ENCODE measurements at regions not wholly inside any gene's neighbourhood (a gene's known extent, or its start where the extent isn't known, plus 50 kb on each side); places are given as distances from the start of the nearest gene placed in this dataset.

DNA sequence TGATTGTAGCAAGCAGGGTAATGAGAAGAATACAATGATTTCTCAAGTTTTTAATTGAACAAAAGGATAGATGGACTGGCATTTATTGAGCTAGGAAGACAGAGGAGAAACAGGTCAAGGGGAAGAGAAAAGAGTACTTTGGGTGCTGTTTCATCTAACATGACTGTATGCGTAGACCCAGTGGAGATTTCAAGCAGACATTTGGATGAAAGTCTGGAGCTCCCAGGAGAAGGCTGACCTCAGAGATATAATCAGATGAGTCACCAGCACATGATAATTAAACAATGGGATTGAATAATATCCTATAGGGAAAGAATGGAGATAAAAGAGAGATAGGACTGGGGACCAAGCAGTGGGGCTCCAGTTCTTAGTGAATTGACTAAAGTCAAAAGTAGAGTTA, 194.9 kb downstream of the ARRDC4 start (continued):
- TF ChIP-seq, protein P1, sequence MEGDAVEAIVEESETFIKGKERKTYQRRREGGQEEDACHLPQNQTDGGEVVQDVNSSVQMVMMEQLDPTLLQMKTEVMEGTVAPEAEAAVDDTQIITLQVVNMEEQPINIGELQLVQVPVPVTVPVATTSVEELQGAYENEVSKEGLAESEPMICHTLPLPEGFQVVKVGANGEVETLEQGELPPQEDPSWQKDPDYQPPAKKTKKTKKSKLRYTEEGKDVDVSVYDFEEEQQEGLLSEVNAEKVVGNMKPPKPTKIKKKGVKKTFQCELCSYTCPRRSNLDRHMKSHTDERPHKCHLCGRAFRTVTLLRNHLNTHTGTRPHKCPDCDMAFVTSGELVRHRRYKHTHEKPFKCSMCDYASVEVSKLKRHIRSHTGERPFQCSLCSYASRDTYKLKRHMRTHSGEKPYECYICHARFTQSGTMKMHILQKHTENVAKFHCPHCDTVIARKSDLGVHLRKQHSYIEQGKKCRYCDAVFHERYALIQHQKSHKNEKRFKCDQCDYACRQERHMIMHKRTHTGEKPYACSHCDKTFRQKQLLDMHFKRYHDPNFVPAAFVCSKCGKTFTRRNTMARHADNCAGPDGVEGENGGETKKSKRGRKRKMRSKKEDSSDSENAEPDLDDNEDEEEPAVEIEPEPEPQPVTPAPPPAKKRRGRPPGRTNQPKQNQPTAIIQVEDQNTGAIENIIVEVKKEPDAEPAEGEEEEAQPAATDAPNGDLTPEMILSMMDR (IDR thresholded peaks at IDR 0.05): no peak
- TF ChIP-seq, protein P2, sequence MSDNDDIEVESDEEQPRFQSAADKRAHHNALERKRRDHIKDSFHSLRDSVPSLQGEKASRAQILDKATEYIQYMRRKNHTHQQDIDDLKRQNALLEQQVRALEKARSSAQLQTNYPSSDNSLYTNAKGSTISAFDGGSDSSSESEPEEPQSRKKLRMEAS (CRISPR knock-in tag; IDR thresholded peaks at IDR 0.05): no peak
- no peak for TF ChIP-seq ZNF232 (CRISPR knock-in tag; IDR thresholded peaks at IDR 0.05)
- no peak for TF ChIP-seq FOXK1 (CRISPR knock-in tag; IDR thresholded peaks at IDR 0.05)
- TF ChIP-seq JAZF1 (CRISPR knock-in tag; IDR thresholded peaks at IDR 0.05): no peak
- TF ChIP-seq, protein P3, sequence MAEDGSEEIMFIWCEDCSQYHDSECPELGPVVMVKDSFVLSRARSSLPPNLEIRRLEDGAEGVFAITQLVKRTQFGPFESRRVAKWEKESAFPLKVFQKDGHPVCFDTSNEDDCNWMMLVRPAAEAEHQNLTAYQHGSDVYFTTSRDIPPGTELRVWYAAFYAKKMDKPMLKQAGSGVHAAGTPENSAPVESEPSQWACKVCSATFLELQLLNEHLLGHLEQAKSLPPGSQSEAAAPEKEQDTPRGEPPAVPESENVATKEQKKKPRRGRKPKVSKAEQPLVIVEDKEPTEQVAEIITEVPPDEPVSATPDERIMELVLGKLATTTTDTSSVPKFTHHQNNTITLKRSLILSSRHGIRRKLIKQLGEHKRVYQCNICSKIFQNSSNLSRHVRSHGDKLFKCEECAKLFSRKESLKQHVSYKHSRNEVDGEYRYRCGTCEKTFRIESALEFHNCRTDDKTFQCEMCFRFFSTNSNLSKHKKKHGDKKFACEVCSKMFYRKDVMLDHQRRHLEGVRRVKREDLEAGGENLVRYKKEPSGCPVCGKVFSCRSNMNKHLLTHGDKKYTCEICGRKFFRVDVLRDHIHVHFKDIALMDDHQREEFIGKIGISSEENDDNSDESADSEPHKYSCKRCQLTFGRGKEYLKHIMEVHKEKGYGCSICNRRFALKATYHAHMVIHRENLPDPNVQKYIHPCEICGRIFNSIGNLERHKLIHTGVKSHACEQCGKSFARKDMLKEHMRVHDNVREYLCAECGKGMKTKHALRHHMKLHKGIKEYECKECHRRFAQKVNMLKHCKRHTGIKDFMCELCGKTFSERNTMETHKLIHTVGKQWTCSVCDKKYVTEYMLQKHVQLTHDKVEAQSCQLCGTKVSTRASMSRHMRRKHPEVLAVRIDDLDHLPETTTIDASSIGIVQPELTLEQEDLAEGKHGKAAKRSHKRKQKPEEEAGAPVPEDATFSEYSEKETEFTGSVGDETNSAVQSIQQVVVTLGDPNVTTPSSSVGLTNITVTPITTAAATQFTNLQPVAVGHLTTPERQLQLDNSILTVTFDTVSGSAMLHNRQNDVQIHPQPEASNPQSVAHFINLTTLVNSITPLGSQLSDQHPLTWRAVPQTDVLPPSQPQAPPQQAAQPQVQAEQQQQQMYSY (CRISPR knock-in tag; IDR thresholded peaks at IDR 0.05): no peak
- no peak for TF ChIP-seq GRHL2 (CRISPR knock-in tag; IDR thresholded peaks at IDR 0.05; ENCODE audit: insufficient replicate concordance, severe bottlenecking)
- TF ChIP-seq RORB (CRISPR knock-in tag; IDR thresholded peaks at IDR 0.05): no peak
- no peak for TF ChIP-seq ZNF317 (CRISPR knock-in tag; IDR thresholded peaks at IDR 0.05; ENCODE audit: borderline replicate concordance, low read depth)

- DNase-seq (ENCODE audit: low spot score) (no peak), ATAC-seq (no peak)
- Mint-ChIP-seq H3K27me3 (ENCODE audit: low read depth) (no peaks in the 10 kb centered on the region), H3K4me1 (no peaks in the 10 kb centered on the region), H3K27ac (no peak overlapping the region), H3K4me3 (no peak overlapping the region), H3K9me3 (peaks cover 14% of the 10 kb centered on the region; the same call in 1 of the 2 replicates), H3K36me3 (peaks cover 5% of the 10 kb centered on the region; the same call in 1 of the 2 replicates)
- no peak for TF ChIP-seq TEAD1 (CRISPR knock-in tag; IDR thresholded peaks at IDR 0.05)
- TF ChIP-seq, protein P1 (IDR thresholded peaks at IDR 0.05): no peak
- no peak for TF ChIP-seq CREB1 (CRISPR knock-in tag; IDR thresholded peaks at IDR 0.05)
- no peak for TF ChIP-seq NFATC4 (CRISPR knock-in tag; IDR thresholded peaks at IDR 0.05)
- CTCF ChIA-PET: interaction anchor here (1.5 kb wide), 1 partner anchor 18 kb away, joined by 5 read pairs; no protein-coding TSS in a partner anchor
- POLR2A ChIA-PET: interaction anchor here (0.7 kb wide), 1 partner anchor 1056 kb away, joined by 3 read pairs; no protein-coding TSS in a partner anchor
Observed at GRCh38 chr15:98160236-98160635, 199.7 kb downstream of the ARRDC4 start.

DNA sequence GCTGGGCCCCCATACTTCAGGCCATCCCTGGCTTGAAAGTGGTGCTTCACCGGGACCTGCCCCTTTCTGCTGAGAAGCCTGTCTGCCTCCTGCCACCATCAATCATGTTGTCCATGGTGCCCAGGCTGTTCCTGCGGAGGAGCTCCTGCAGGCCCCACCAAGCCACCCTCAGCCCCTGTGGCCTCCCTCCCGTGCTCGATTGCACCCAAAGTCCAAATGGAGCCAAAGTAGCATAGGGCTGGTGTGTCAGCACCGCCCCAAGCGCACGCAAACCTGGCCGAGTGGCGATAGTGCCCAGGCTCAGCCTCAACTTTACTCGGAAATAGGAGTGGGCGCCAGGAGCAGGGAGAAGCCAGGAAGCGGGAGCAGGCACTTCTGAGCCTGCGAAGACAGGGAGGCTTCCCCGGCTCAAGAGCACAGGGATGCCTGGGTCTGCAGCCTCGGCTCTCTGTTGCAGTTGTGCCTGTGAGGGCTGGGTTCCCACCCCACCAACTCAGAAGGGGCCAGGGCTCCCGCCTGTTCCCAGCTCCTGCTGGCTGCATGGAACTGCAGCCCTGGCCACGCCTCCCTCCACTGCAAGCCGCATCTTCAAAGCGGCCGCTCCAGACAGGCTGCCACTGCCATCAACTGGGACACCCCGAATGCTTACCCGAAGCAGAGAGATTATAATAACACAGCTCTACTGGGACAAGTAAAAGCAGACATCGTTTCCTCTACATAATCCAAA, 203.0 kb downstream of the ARRDC4 start:
- Mint-ChIP-seq H3K36me3 (peaks cover 5% of the 10 kb centered on the region; the same call in 1 of the 2 replicates), H3K27me3 (ENCODE audit: low read depth) (no peaks in the 10 kb centered on the region), H3K4me1 (peaks cover 18% of the 10 kb centered on the region), H3K4me3 (no peak overlapping the region), H3K27ac (no peak overlapping the region), H3K9me3 (peaks cover 14% of the 10 kb centered on the region; the same call in 1 of the 2 replicates)
- CTCF ChIA-PET: interaction anchor here (0.7 to 1.0 kb wide), 2 partner anchors 15 to 60 kb away, joined by 3 read pairs; no protein-coding TSS in a partner anchor
- no peak for TF ChIP-seq NR1H2 (CRISPR knock-in tag; IDR thresholded peaks at IDR 0.05)
- TF ChIP-seq TEAD1 (CRISPR knock-in tag; IDR thresholded peaks at IDR 0.05): no peak
- no peak for TF ChIP-seq ZNF121 (CRISPR knock-in tag; IDR thresholded peaks at IDR 0.05)
- no peak for TF ChIP-seq PRRX2 (CRISPR knock-in tag; IDR thresholded peaks at IDR 0.05)
- no peak for TF ChIP-seq ZNF232 (CRISPR knock-in tag; IDR thresholded peaks at IDR 0.05)
- no peak for TF ChIP-seq FOXK1 (CRISPR knock-in tag; IDR thresholded peaks at IDR 0.05)
- TF ChIP-seq, protein P4, sequence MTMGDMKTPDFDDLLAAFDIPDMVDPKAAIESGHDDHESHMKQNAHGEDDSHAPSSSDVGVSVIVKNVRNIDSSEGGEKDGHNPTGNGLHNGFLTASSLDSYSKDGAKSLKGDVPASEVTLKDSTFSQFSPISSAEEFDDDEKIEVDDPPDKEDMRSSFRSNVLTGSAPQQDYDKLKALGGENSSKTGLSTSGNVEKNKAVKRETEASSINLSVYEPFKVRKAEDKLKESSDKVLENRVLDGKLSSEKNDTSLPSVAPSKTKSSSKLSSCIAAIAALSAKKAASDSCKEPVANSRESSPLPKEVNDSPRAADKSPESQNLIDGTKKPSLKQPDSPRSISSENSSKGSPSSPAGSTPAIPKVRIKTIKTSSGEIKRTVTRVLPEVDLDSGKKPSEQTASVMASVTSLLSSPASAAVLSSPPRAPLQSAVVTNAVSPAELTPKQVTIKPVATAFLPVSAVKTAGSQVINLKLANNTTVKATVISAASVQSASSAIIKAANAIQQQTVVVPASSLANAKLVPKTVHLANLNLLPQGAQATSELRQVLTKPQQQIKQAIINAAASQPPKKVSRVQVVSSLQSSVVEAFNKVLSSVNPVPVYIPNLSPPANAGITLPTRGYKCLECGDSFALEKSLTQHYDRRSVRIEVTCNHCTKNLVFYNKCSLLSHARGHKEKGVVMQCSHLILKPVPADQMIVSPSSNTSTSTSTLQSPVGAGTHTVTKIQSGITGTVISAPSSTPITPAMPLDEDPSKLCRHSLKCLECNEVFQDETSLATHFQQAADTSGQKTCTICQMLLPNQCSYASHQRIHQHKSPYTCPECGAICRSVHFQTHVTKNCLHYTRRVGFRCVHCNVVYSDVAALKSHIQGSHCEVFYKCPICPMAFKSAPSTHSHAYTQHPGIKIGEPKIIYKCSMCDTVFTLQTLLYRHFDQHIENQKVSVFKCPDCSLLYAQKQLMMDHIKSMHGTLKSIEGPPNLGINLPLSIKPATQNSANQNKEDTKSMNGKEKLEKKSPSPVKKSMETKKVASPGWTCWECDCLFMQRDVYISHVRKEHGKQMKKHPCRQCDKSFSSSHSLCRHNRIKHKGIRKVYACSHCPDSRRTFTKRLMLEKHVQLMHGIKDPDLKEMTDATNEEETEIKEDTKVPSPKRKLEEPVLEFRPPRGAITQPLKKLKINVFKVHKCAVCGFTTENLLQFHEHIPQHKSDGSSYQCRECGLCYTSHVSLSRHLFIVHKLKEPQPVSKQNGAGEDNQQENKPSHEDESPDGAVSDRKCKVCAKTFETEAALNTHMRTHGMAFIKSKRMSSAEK (CRISPR knock-in tag; IDR thresholded peaks at IDR 0.05; ENCODE audit: borderline replicate concordance): no peak
- DNase-seq (ENCODE audit: low spot score): no peak
- ATAC-seq: peak; percentile 34; the same call in 1 of the 2 replicates
- POLR2A ChIA-PET: no interaction called here

Data from WTC11 (cell line).